ENCODE measurements at regions not wholly inside any gene's neighbourhood (a gene's known extent, or its start where the extent isn't known, plus 50 kb on each side); places are given as distances from the start of the nearest gene placed in this dataset.

GRCh38 chr2:207315131-207315530 is 149.4 kb upstream of the KLF7 start:
- TF ChIP-seq CTCF (IDR thresholded peaks at IDR 0.05) (no peak), POLR2A (IDR thresholded peaks at IDR 0.05) (no peak)

Measured in lower leg skin (tissue), 3 donors.